K562 (cell line): ENCODE measurements at regions not wholly inside any gene's neighbourhood (a gene's known extent, or its start where the extent isn't known, plus 50 kb on each side); places are given as distances from the start of the nearest gene placed in this dataset.
A peak's percentile ranks its signal among the peaks of the same experiment; 100 is the strongest.

ENCODE experiments used
- BRF2 ChIP-seq: IDR thresholded peaks from 3 replicates; pipeline ENCODE4 v1.6.1; 2011; ENCODE audit warnings: borderline replicate concordance, mild to moderate bottlenecking; ENCODE audit not compliant: insufficient read length, insufficient read depth
- ELF4 ChIP-seq: fragments of 450-650 bp; formaldehyde crosslinking; IDR thresholded peaks from 2 replicates; pipeline ENCODE4 v1.4.0; 2022; ENCODE audit warnings: missing genetic modification characterization
- GATA2 ChIP-seq: sonication (generic); formaldehyde crosslinking; IDR thresholded peaks from 2 replicates; pipeline ENCODE4 v1.4.0; 2020; ENCODE audit warnings: mild to moderate bottlenecking, missing genetic modification reagents
- HDAC2 ChIP-seq: fragments of 450-650 bp; IDR thresholded peaks from 2 replicates; pipeline ENCODE4 v1.6.1; 2016; ENCODE audit warnings: mild to moderate bottlenecking
- MCM7 ChIP-seq, 2 experiments: fragments of 450-650 bp; IDR thresholded peaks; 2 replicates each; pipeline ENCODE4 v1.6.1; 2016 to 2018
- NCOA2 ChIP-seq, 2 experiments: fragments of 450-650 bp; IDR thresholded peaks; 2 replicates each; pipeline ENCODE4 v1.6.1; 2018; ENCODE audit warnings: mild to moderate bottlenecking in 2 of 2, moderate library complexity in 1 of 2; ENCODE audit not compliant: partially characterized antibody in 2 of 2
- NFE2L1 ChIP-seq: fragments of 450-650 bp; IDR thresholded peaks from 2 replicates; pipeline ENCODE4 v1.6.1; 2016; ENCODE audit warnings: missing genetic modification characterization, low read depth, mild to moderate bottlenecking, missing compliant biosample characterization, moderate library complexity, borderline replicate concordance
- NR2C2 ChIP-seq, 2 experiments: fragments of 200-800 bp in 1 of 2; sonication (Bioruptor generic) in 1 of 2; sonication (generic) in 1 of 2; formaldehyde crosslinking in 1 of 2; IDR thresholded peaks; 2 replicates each; pipeline versions ENCODE4 v1.6.1 to v1.8.0; 2016 to 2022; ENCODE audit warnings: mild to moderate bottlenecking in 1 of 2, missing compliant biosample characterization in 1 of 2, missing genetic modification characterization in 1 of 2, missing genetic modification reagents in 1 of 2
- RBM15 ChIP-seq: fragments of 200-400 bp; formaldehyde crosslinking; IDR thresholded peaks from 2 replicates; pipeline ENCODE4 v1.6.1; 2018; ENCODE audit warnings: mild to moderate bottlenecking, low read length, moderate library complexity; ENCODE audit not compliant: insufficient read depth
- SIN3A ChIP-seq, 2 experiments: fragments of 150-350 bp in 1 of 2; IDR thresholded peaks; 2 replicates each; pipeline ENCODE4 v1.6.1; 2011 to 2016; ENCODE audit warnings: borderline replicate concordance in 2 of 2, low read depth in 2 of 2, low read length in 2 of 2, mild to moderate bottlenecking in 2 of 2, moderate library complexity in 2 of 2; ENCODE audit not compliant: control insufficient read depth in 1 of 2
- TGIF2 ChIP-seq: sonication (generic); formaldehyde crosslinking; IDR thresholded peaks from 2 replicates; pipeline ENCODE4 v1.8.1; 2022; ENCODE audit warnings: mild to moderate bottlenecking, missing genetic modification reagents, moderate library complexity
- ZFX ChIP-seq: sonication (generic); formaldehyde crosslinking; IDR thresholded peaks from 2 replicates; pipeline ENCODE4 v1.8.0; 2022; ENCODE audit warnings: mild to moderate bottlenecking, missing genetic modification reagents, moderate library complexity
- ZNF143 ChIP-seq: sonication (generic); formaldehyde crosslinking; IDR thresholded peaks from 2 replicates; pipeline ENCODE4 v1.9.0; 2022; ENCODE audit warnings: mild to moderate bottlenecking, missing genetic modification reagents
- ZNF280A ChIP-seq: fragments of 450-650 bp; IDR thresholded peaks from 2 replicates; pipeline ENCODE4 v1.6.1; 2018; ENCODE audit warnings: mild to moderate bottlenecking, low read depth; ENCODE audit not compliant: partially characterized antibody
- ZNF79 ChIP-seq: fragments of 250-450 bp; sonication (Bioruptor Pico); IDR thresholded peaks from 2 replicates; pipeline ENCODE4 v1.4.0; 2020; ENCODE audit warnings: low read depth, mild to moderate bottlenecking, moderate library complexity
- TF ChIP-seq, protein P1 (sequence below): fragments of 450-650 bp; IDR thresholded peaks from one replicate; pipeline ENCODE4 v1.6.1; 2018; ENCODE audit warnings: mild to moderate bottlenecking, moderate library complexity; ENCODE audit not compliant: partially characterized antibody
- TF ChIP-seq, protein P2 (sequence below): sonication (generic); formaldehyde crosslinking; IDR thresholded peaks from 2 replicates; pipeline ENCODE4 v1.8.1; 2022; ENCODE audit warnings: missing genetic modification reagents
- TF ChIP-seq, protein P3 (sequence below): fragments of 450-650 bp; conservative IDR thresholded peaks from 2 replicates; pipeline ENCODE4 v1.6.1; 2016; ENCODE audit warnings: missing genetic modification characterization, low read depth, mild to moderate bottlenecking, control low read depth, missing compliant biosample characterization

DNA sequence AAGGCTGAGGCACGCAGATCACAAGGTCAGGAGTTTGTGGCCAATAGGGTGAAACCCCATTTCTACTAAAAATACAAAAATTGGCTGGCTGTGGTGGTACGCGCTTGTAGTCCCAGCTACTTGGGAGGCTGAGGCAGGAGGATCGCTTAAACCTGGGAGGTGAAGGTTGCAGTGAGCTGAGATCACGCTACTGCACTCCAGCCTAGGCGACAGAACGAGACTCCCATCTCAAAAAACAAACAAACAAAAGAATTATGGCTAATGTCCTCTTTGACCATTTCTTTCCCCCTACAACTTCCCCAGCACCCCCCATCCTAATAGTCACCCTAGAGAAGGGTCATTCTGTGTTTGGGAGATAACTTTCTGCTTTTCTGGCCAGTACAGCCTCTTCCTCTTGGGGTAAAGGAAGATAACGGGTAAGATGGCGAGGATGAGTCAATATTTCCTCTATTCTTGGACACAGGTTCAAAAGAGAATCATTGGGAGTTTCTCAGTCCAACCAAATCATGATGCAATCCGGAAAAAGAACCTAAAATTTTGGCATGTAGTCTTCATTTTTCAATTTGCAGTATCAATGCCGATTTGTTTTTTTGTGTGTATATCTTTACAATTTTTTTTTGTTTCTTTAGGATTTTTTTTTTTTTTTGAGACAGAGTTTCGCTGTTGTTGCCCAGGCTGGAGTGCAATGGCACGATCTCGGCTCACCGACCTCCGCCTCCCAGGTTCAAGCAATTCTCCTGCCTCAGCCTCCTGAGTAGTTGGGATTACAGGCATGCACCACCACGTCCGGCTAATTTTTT lies 107.6 kb upstream of the MED13 start (continued):
- TF ChIP-seq ZNF280A (no peak), MCM7 (IDR thresholded peaks at IDR 0.05) (no peak), HDAC2 (peak; percentile 82; the same call in 1 of the 2 replicates), NFE2L1 (tag) (no peak), SIN3A (IDR thresholded peaks at IDR 0.05; ENCODE audit: borderline replicate concordance in 2 of 2, control insufficient read depth in 1 of 2, low read depth in 2 of 2, low read length in 2 of 2) (no peak), GATA2 (CRISPR knock-in tag) (peak; percentile 89), TGIF2 (CRISPR knock-in tag) (no peak), NR2C2 (CRISPR knock-in tag; IDR thresholded peaks at IDR 0.05) (no peak), NR2C2 (tag; IDR thresholded peaks at IDR 0.05) (peak; percentile 73), ZNF143 (CRISPR knock-in tag) (no peak), NCOA2 (IDR thresholded peaks at IDR 0.05; ENCODE audit: partially characterized antibody in 2 of 2) (peak; percentile 62 to 67), BRF2 (no peak), ZNF79 (CRISPR knock-in tag) (0 out of 2 replicates have a peak, but pooled peaks have one; percentile 4), RBM15 (no peak), ZFX (no peak), ELF4 (peak; percentile 76)
- TF ChIP-seq, protein P1, sequence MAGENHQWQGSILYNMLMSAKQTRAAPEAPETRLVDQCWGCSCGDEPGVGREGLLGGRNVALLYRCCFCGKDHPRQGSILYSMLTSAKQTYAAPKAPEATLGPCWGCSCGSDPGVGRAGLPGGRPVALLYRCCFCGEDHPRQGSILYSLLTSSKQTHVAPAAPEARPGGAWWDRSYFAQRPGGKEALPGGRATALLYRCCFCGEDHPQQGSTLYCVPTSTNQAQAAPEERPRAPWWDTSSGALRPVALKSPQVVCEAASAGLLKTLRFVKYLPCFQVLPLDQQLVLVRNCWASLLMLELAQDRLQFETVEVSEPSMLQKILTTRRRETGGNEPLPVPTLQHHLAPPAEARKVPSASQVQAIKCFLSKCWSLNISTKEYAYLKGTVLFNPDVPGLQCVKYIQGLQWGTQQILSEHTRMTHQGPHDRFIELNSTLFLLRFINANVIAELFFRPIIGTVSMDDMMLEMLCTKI, result no peak
- TF ChIP-seq, protein P2, sequence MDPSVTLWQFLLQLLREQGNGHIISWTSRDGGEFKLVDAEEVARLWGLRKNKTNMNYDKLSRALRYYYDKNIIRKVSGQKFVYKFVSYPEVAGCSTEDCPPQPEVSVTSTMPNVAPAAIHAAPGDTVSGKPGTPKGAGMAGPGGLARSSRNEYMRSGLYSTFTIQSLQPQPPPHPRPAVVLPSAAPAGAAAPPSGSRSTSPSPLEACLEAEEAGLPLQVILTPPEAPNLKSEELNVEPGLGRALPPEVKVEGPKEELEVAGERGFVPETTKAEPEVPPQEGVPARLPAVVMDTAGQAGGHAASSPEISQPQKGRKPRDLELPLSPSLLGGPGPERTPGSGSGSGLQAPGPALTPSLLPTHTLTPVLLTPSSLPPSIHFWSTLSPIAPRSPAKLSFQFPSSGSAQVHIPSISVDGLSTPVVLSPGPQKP (CRISPR knock-in tag), result no peak
- TF ChIP-seq, protein P3, sequence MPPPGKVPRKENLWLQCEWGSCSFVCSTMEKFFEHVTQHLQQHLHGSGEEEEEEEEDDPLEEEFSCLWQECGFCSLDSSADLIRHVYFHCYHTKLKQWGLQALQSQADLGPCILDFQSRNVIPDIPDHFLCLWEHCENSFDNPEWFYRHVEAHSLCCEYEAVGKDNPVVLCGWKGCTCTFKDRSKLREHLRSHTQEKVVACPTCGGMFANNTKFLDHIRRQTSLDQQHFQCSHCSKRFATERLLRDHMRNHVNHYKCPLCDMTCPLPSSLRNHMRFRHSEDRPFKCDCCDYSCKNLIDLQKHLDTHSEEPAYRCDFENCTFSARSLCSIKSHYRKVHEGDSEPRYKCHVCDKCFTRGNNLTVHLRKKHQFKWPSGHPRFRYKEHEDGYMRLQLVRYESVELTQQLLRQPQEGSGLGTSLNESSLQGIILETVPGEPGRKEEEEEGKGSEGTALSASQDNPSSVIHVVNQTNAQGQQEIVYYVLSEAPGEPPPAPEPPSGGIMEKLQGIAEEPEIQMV (tag), result no peak
